Activated T-cell treated with anti-CD3 and anti-CD28 coated beads, Interleukin-2, amount 50 U/mL, for 48 hours (primary cell): ENCODE measurements at regions not wholly inside any gene's neighbourhood (a gene's known extent, or its start where the extent isn't known, plus 50 kb on each side); places are given as distances from the start of the nearest gene placed in this dataset.

ENCODE experiments used
- DNase-seq, 2 experiments: peaks; one replicate each; pipeline ENCODE4 v3.0.0-alpha.2; 2020

- no peak for DNase-seq
These were observed 57.7 kb downstream of the LRRC30 start for GRCh38 chr18:7288544-7288943.

GRCh38 chr18:7290077-7290476 is 59.2 kb downstream of the LRRC30 start:
- DNase-seq = no peak

DNA sequence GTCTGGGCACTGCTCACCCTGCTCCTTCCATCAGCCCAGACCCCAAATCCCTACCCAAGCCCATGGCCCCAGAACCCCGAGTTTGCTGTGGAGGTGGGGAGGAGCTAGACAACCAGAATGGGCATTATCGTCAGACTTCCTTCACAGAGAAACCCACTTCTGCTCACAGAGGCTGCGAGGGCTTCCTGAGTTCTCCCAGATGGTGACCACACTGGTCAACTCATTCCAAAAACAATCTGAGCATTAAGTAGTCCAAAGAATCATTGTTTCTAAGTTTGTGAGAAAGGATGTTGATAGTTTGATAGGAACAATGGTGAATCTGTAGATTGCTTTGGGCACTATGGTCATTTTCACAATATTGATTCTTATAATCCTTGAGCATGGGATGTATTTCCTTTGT is 60.2 kb downstream of the LRRC30 start:
- no peak for DNase-seq

DNA sequence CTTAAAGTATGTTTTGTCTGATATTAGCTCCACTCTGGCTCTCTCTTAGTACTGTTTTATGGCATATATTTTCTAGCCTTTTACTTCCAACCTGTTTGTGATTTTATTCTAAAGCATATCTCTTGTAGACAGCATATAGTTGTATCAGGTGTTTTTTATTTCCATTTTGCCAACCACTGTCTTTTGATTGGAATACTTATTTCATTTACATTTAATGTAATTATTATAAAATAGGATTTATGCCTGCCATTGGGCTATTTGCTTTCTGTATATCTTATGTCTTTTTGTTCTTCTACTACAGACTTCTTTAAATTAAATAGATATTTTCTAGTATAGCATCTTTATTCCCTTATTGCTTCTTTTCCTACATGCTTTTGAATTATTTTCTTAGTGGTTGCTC is 67.3 kb downstream of the LRRC30 start:
- DNase-seq = no peak

GRCh38 chr18:7301094-7301493 is 70.2 kb downstream of the LRRC30 start:
- DNase-seq = no peak

DNA sequence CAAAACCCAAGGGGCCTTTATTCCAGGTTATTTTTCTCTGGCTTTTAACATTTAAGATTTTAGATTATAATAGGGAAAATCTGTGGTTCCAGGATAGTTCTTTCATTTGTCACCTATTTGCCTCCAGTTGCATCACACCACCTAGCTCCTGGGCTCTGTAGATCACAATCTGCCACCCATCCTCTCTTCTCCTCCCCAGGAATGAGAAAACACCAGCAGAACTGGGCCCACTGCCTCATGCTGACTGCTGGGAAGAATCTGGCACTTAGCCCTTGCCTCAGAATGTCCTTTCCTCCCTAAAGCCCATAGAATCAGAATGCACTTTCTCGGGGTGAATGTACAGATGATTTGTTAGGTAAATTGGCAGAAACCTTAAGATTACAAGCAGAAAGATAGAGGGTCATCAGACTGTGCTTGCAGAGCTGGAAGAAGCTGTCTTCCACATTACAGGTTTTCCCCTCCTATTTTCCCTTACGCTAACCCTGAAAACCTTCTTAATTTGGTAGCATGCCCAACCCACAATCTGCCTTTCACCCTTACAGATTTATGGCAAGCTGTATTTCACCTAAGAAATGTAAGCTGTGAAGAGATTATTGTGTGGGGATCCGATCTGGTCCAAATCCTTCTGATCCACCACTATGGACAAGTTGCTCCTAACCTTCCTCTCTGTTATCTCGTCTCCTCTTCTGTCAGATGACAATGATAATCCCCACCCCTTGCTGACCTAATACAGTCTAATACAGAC is 72.6 kb downstream of the LRRC30 start:
- no peak for DNase-seq

DNA sequence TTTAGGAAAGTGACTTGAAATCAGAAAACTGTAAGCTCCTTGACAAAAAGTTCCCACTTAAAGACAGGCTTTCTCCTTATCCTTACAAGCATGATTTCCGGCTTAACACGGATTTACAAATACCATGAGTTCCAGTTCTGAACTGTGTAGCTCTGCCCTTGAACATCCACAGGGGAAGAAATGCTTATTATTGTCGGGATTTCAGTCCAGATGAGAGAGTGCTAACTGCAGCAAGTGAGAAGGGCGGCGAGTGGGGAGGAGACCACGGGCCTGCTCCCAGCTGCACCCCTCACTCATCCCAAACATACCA is 73.1 kb downstream of the LRRC30 start:
- DNase-seq = no peak

DNA sequence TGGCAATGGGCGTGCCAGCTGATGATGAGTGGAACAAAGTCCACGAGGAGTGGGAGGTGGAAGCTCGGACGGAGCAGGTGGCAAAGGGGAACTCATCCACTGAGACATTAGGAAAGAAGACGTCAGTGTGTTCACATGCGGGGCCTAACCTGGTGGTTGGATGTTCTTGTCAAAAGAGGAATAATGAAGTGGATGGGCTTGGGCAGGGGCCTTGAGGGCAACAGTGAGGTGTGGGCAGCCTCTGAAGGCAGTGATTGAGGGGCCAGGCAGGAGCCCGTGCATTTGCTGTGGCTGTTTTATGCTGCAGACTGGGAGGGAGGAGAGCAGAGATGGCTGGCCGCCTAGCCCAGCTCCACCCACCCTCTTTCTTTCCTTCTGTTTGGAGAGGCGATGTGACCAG is 74.5 kb downstream of the LRRC30 start:
- no peak for DNase-seq

DNA sequence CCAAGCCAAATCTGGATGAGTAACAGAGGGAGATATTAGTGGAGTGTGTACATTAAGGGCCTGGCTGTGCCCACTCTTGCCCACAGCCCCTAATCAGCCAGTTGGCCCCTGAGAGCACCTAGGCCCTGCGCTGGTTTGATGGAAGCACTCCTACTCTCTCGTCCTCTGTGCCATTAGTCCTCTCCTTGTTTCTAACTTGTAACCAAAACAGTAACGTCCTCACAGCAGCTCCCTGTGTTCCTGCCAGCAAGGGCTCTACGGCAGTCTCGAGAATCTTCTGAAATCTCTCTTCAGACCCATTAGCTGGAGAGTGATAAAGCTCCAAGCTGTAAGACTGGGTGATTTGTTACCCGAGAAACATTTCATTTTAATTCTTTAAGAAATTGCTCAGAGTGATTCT is 76.1 kb downstream of the LRRC30 start:
- DNase-seq = no peak

DNA sequence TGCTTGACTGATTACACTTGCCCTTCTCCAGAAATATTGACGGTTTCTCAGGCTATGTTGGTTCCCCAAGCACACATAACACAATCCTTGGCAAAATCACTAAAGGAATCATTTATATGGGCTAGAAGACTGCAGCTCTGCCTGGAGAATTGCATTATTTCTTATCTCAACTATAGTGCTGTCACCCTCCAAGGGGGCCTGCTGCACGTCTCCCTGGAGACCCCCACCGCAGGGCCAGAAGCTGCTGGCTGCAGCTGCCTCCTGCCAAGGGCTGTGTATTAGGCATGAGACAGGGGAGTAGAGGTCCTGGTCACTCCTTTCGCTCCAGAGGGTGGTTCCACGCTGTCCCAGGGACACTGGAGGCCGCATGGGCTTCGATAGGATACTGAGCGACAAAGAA is 76.6 kb downstream of the LRRC30 start:
- DNase-seq = no peak

DNA sequence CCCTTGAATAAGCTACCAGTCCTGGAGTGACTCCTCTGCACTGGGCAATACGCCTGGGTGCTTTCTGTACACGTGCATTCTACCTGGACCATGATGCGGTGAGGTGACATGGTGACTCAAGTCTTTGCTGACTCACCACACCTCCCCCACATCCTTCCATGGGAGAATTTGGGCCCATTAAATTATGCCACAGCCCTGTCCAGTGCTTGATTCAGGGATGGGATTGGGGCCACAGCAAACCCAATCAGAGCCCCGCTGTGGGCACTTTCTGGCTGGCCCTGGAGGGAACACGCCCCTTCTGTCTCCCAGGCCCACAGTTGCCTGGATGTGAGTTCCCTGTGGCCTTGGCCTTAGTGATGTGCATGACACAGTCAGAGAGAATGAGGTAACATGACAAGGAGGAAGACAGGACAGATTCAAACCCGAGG is 86.9 kb downstream of the LRRC30 start:
- no peak for DNase-seq

- no peak for DNase-seq
These were observed 88.3 kb downstream of the LRRC30 start for GRCh38 chr18:7319161-7319560.

- DNase-seq = no peak
These were observed 90.9 kb downstream of the LRRC30 start for GRCh38 chr18:7321831-7322230.

GRCh38 chr18:7322817-7323485 is 92.1 kb downstream of the LRRC30 start:
- no peak for DNase-seq

- DNase-seq = no peak
These were observed 94.2 kb downstream of the LRRC30 start for GRCh38 chr18:7325126-7325430.

DNA sequence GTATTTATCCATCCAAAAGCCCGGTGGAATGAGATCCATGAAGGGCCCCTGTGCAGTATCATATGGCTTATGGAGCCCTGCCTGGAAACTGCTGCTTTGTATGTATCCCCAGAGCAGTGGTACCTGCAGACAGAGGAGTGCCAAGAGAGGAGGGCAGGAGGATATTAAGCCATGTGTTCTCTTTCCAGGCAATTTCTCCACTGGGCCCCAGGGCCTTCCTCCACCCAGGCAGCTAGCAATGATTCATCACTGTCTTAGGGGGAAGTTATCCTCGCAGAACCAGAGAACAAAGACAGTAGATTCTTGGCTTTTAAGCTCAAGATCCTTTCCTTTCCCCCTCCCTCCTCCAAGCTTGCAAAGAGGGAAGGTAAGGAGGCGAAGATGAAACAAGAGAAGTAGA is 98.1 kb downstream of the LRRC30 start:
- no peak for DNase-seq

- no peak for DNase-seq
These were observed 101.6 kb downstream of the LRRC30 start for GRCh38 chr18:7332452-7332851.

- no peak for DNase-seq
These were observed 102.2 kb downstream of the LRRC30 start for GRCh38 chr18:7333025-7333562.

DNA sequence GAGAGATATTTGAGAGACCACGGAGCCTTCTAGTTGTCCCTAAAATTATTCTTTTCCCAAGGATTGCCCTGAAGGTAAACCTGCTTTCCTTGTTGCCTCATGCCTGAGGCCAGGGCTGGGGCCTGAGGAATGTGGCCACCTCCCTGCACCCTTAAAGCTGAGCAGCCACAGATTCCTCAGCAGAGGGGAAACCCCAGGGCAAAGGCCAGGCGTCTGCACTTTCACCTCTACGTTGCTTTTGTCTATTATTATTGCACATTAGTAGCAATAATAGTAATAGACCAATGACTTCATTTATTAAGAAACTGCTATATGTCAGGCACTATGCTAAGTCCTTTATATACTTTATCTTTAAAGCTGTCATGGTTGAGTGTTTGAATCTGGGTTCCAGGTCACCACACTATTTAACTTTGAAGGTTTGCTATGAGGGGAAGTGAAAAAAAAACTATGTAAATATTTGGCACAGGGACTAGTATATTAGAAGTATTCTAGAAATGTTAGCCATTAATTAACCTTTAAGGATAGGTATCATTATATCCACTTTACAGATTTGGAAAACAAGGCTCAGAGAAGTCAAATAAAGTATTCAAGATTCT is 104.2 kb downstream of the LRRC30 start:
- DNase-seq = no peak

GRCh38 chr18:7336623-7337022 is 105.7 kb downstream of the LRRC30 start:
- DNase-seq = no peak

- DNase-seq = no peak
These were observed 108.0 kb downstream of the LRRC30 start for GRCh38 chr18:7338846-7339245.

GRCh38 chr18:7341581-7342337 is 110.9 kb downstream of the LRRC30 start:
- no peak for DNase-seq

DNA sequence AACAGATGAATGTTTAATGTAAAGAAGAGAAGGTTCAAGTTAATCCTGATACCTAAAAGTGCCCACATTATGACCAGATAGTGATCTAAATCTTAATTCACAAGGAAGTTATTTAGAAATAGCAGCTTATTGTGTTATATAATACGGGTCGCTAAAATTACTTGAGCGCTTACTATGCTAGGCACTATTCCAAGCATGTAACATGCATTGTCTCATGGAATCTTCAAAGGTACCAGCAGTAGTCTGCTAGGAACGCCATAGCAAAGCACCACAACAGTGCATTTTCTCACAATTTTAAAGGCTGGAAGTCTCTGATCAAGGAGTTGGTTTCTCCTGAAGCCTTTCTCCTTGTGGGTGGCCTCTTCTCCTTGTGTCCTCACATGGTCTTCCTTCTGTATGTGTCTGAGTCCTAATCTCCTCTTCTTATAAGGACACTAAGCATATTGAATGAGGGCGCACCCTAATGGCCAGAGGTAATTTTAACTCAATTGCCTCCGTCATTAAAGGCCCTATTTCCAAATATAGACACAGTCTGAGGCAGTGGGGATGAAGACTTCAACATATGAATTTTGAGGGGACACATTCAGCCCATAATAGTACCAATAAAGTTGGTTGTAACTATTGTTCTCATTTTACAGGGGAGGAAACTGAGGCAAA is 118.4 kb downstream of the LRRC30 start:
- DNase-seq = no peak
